ENCODE measurements at regions not wholly inside any gene's neighbourhood (a gene's known extent, or its start where the extent isn't known, plus 50 kb on each side); places are given as distances from the start of the nearest gene placed in this dataset.

DNA sequence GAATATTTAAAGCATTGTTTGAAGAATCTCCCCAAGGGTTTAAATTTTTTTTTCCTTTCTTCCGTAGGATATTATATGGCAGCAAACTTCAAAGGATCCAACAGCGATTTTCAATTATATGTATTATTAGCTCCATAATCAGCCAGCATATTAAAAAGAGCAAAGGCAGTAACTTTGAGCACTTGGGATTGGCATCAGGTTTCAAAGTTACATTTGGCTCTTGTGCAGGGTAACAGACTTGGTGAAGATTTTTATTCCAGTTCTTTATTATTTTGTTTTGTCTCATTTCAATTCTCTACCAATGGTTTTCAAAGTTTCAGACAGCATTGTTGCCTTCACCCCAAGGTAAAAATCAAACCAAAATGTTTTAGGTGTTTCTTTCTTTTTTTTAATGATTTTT is 116.7 kb upstream of the ZNF366 start:
- Mint-ChIP-seq H3K27ac (ENCODE audit: unreplicated experiment) (no peak overlapping the region), H3K9me3 (ENCODE audit: low read depth, unreplicated experiment) (no peaks in the 10 kb centered on the region), H3K4me1 (ENCODE audit: low read depth, unreplicated experiment) (no peaks in the 10 kb centered on the region), H3K36me3 (ENCODE audit: insufficient read depth, unreplicated experiment) (no peaks in the 10 kb centered on the region), H3K27me3 (ENCODE audit: unreplicated experiment) (peaks cover 39% of the 10 kb centered on the region), H3K4me3 (ENCODE audit: low read depth, unreplicated experiment) (no peak overlapping the region)
- no peak for DNase-seq
- CTCF ChIA-PET: no interaction called here
- intact Hi-C loops (cut with micrococcal nuclease; ENCODE audit: unreplicated experiment): no loop called here
- TF ChIP-seq, protein P1, sequence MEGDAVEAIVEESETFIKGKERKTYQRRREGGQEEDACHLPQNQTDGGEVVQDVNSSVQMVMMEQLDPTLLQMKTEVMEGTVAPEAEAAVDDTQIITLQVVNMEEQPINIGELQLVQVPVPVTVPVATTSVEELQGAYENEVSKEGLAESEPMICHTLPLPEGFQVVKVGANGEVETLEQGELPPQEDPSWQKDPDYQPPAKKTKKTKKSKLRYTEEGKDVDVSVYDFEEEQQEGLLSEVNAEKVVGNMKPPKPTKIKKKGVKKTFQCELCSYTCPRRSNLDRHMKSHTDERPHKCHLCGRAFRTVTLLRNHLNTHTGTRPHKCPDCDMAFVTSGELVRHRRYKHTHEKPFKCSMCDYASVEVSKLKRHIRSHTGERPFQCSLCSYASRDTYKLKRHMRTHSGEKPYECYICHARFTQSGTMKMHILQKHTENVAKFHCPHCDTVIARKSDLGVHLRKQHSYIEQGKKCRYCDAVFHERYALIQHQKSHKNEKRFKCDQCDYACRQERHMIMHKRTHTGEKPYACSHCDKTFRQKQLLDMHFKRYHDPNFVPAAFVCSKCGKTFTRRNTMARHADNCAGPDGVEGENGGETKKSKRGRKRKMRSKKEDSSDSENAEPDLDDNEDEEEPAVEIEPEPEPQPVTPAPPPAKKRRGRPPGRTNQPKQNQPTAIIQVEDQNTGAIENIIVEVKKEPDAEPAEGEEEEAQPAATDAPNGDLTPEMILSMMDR (IDR thresholded peaks at IDR 0.05; ENCODE audit: unreplicated experiment): no peak
- no TSS peak for BruUV-seq (replicated peaks)

DNA sequence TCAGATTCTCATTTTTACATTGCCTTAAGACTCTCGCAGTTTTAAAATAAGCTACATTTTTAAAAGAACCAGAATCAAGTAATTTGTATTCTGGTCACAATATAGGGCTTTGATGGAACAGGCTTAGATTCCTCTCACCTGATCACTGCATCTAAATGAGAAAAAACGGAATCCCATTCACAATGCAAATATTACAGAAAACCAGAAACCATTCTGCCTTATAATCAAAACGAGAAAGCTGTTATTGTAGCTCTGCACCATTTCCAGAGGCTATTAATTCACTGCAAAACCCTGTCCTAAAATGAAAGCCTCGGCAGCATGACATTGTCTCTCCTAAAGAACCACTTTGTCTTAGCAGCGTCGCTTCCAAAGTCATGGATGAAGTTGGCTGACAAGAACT is 116.1 kb upstream of the ZNF366 start:
- Mint-ChIP-seq H3K4me3 (ENCODE audit: low read depth, unreplicated experiment) (no peak overlapping the region), H3K4me1 (ENCODE audit: low read depth, unreplicated experiment) (no peaks in the 10 kb centered on the region)
- no TSS peak for BruUV-seq (replicated peaks)

DNA sequence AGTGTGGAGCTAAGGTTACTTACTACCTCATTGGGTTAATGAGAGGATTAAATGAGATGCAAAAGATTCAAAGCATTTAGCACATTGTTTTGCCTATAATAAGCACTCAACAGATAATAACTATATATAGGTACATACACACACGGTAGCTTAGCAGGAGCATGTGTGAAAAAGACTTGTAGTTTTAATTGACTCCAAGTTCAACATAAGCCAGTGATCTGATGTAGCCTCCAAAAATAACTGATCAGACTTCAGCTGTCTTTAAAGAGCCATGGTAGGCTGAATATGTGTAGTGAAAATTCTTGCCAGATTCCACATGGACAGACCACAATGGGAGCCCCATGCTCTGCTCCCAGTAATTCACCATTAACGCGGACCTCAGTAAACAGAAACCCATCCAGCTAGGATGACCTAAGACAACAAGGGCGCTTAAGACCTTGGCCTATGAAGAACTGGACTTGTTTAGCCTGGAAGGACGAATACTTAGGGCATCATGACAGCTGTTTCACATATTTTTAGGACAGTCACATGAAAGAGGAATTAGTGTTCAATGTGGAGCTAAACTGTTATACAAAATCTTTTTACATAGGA is 115.1 kb upstream of the ZNF366 start:
- DNase-seq: no peak
- intact Hi-C loops (cut with micrococcal nuclease; ENCODE audit: unreplicated experiment): no loop called here
- H3K36me3 Mint-ChIP-seq (ENCODE audit: insufficient read depth, unreplicated experiment): no peaks in the 10 kb centered on the region
- BruUV-seq (replicated peaks): no TSS peak
- no peak overlapping the region for H3K4me3 Mint-ChIP-seq (ENCODE audit: low read depth, unreplicated experiment)
- H3K27me3 Mint-ChIP-seq (ENCODE audit: unreplicated experiment): peaks cover 40% of the 10 kb centered on the region
- H3K27ac Mint-ChIP-seq (ENCODE audit: unreplicated experiment): no peak overlapping the region
- CTCF ChIA-PET: no interaction called here
- H3K4me1 Mint-ChIP-seq (ENCODE audit: low read depth, unreplicated experiment): no peaks in the 10 kb centered on the region
- H3K9me3 Mint-ChIP-seq (ENCODE audit: low read depth, unreplicated experiment): no peaks in the 10 kb centered on the region
- TF ChIP-seq, protein P1 (IDR thresholded peaks at IDR 0.05; ENCODE audit: unreplicated experiment): no peak

More for the DNA sequence above, 116.1 kb upstream of the ZNF366 start:
- peaks cover 40% of the 10 kb centered on the region for H3K27me3 Mint-ChIP-seq (ENCODE audit: unreplicated experiment)
- no peak overlapping the region for H3K27ac Mint-ChIP-seq (ENCODE audit: unreplicated experiment)
- no peak for DNase-seq
- no peaks in the 10 kb centered on the region for H3K36me3 Mint-ChIP-seq (ENCODE audit: insufficient read depth, unreplicated experiment)
- TF ChIP-seq, protein P1 (IDR thresholded peaks at IDR 0.05; ENCODE audit: unreplicated experiment): no peak
- H3K9me3 Mint-ChIP-seq (ENCODE audit: low read depth, unreplicated experiment): no peaks in the 10 kb centered on the region
- intact Hi-C loops (cut with micrococcal nuclease; ENCODE audit: unreplicated experiment): no loop called here
- CTCF ChIA-PET: no interaction called here

DNA sequence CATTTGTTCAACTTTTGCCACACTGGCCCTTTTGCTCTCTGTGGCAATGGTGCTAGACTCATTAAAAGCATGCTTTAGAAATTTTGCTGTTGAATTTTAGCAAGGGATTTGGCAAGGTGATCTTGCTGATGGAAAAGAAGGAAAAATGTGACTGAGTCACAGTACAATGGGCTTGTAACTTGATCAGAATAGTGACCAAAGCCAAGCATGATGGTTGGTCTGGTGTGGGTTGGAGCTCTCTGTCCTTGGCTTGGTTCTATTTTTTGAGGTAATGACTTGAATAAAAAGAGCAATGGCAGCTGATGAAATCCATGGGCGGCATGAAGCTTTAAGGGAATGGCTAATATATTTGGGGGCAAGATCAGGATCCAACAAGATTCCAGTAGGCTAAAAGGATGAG is 114.4 kb upstream of the ZNF366 start:
- no TSS peak for BruUV-seq (replicated peaks)
- intact Hi-C loops (cut with micrococcal nuclease; ENCODE audit: unreplicated experiment): no loop called here
- no peak overlapping the region for H3K4me3 Mint-ChIP-seq (ENCODE audit: low read depth, unreplicated experiment)
- DNase-seq: no peak
- no peaks in the 10 kb centered on the region for H3K36me3 Mint-ChIP-seq (ENCODE audit: insufficient read depth, unreplicated experiment)
- H3K9me3 Mint-ChIP-seq (ENCODE audit: low read depth, unreplicated experiment): no peaks in the 10 kb centered on the region
- peaks cover 40% of the 10 kb centered on the region for H3K27me3 Mint-ChIP-seq (ENCODE audit: unreplicated experiment)
- CTCF ChIA-PET: no interaction called here
- TF ChIP-seq, protein P1 (IDR thresholded peaks at IDR 0.05; ENCODE audit: unreplicated experiment): no peak
- no peak overlapping the region for H3K27ac Mint-ChIP-seq (ENCODE audit: unreplicated experiment)
- H3K4me1 Mint-ChIP-seq (ENCODE audit: low read depth, unreplicated experiment): no peaks in the 10 kb centered on the region
